ENCODE measurements at regions not wholly inside any gene's neighbourhood (a gene's known extent, or its start where the extent isn't known, plus 50 kb on each side); places are given as distances from the start of the nearest gene placed in this dataset.

DNA sequence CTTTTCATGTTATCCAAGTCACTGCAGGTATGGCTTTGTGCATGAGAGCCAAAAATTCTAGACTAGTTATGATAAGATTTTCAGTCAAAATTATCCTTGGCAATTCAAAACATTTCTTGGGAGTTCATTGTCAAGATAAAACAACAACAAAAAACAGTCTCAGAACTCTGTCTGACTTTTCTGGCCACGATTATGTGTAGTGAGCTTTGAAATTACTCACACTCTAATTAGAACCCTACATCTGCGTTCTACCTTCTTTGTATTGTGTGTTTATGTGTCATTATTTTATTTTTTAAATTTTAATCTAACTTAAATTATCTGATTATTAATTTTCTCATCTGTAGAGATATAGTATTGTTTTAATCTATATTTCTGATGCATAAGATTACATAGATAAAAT lies 459.2 kb downstream of the FRK start (continued):
- TF ChIP-seq CHD7 (IDR thresholded peaks at IDR 0.05; ENCODE audit: insufficient replicate concordance, low read length) (no peak), BCL11A (IDR thresholded peaks at IDR 0.05; ENCODE audit: low read depth in 2 of 2, low read length in 2 of 2) (no peak), SP2 (IDR thresholded peaks at IDR 0.05; ENCODE audit: low read length) (no peak), CHD1 (IDR thresholded peaks at IDR 0.05; ENCODE audit: low read depth, low read length) (no peak), KDM1A (IDR thresholded peaks at IDR 0.05; ENCODE audit: borderline replicate concordance, low read length) (no peak), HDAC6 (IDR thresholded peaks at IDR 0.05; ENCODE audit: low read depth, low read length) (no peak), SRF (IDR thresholded peaks at IDR 0.05; ENCODE audit: low read depth, low read length) (no peak), JUND (IDR thresholded peaks at IDR 0.05; ENCODE audit: low read length) (no peak), CREB1 (IDR thresholded peaks at IDR 0.05) (no peak), TBP (IDR thresholded peaks at IDR 0.05; ENCODE audit: low read depth, low read length) (no peak)
- TF ChIP-seq, protein P1, sequence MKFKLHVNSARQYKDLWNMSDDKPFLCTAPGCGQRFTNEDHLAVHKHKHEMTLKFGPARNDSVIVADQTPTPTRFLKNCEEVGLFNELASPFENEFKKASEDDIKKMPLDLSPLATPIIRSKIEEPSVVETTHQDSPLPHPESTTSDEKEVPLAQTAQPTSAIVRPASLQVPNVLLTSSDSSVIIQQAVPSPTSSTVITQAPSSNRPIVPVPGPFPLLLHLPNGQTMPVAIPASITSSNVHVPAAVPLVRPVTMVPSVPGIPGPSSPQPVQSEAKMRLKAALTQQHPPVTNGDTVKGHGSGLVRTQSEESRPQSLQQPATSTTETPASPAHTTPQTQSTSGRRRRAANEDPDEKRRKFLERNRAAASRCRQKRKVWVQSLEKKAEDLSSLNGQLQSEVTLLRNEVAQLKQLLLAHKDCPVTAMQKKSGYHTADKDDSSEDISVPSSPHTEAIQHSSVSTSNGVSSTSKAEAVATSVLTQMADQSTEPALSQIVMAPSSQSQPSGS (IDR thresholded peaks at IDR 0.05; ENCODE audit: low read length) = no peak
